Parathyroid adenoma (tissue), 2 donors: ENCODE measurements at regions not wholly inside any gene's neighbourhood (a gene's known extent, or its start where the extent isn't known, plus 50 kb on each side); places are given as distances from the start of the nearest gene placed in this dataset.
"Not testable (repeated sequence)": the region's sequence is repeated elsewhere in the genome, so short reads cannot be mapped to it uniquely, and the experiment has no call there.

Experiments
- H2AFZ ChIP-seq: fragments of 300-600 bp; sonication (generic); one replicate; pipeline ENCODE4 v1.7.0; 2017; ENCODE audit warnings: antibody characterized with exemption, mild to moderate bottlenecking
- H3K27ac ChIP-seq: fragments of 300-600 bp; sonication (generic); one replicate; pipeline ENCODE4 v1.7.0; 2017
- H3K27me3 ChIP-seq: fragments of 300-600 bp; sonication (generic); one replicate; pipeline ENCODE4 v1.7.0; 2017; ENCODE audit warnings: low read length; ENCODE audit not compliant: control insufficient read depth, insufficient read depth
- H3K36me3 ChIP-seq: fragments of 300-600 bp; sonication (generic); one replicate; pipeline ENCODE4 v1.7.0; 2017; ENCODE audit warnings: low read length; ENCODE audit not compliant: control insufficient read depth, insufficient read depth
- H3K4me1 ChIP-seq: fragments of 300-600 bp; sonication (generic); one replicate; pipeline ENCODE4 v1.7.0; 2017; ENCODE audit warnings: control low read depth
- H3K4me2 ChIP-seq: fragments of 300-600 bp; sonication (generic); one replicate; pipeline ENCODE4 v1.7.0; 2017; ENCODE audit warnings: low read length
- H3K4me3 ChIP-seq: fragments of 300-600 bp; sonication (generic); one replicate; pipeline ENCODE4 v1.7.0; 2017; ENCODE audit warnings: low read depth, low read length
- H3K79me2 ChIP-seq: fragments of 300-600 bp; sonication (generic); one replicate; pipeline ENCODE4 v1.7.0; 2017; ENCODE audit warnings: control low read depth
- H3K9ac ChIP-seq: fragments of 300-600 bp; sonication (generic); one replicate; pipeline ENCODE4 v1.7.0; 2017; ENCODE audit warnings: mild to moderate bottlenecking
- H3K9me3 ChIP-seq: fragments of 300-600 bp; sonication (generic); one replicate; pipeline ENCODE4 v1.7.0; 2017; ENCODE audit warnings: low read length; ENCODE audit not compliant: control insufficient read depth
- TF ChIP-seq, protein P1 (sequence below): fragments of 300-600 bp; sonication (generic); IDR thresholded peaks from one replicate; pipeline ENCODE4 v1.7.0; 2017; ENCODE audit warnings: antibody characterized with exemption, mild to moderate bottlenecking
- donor health status: primary hyperparathyroidism.

DNA sequence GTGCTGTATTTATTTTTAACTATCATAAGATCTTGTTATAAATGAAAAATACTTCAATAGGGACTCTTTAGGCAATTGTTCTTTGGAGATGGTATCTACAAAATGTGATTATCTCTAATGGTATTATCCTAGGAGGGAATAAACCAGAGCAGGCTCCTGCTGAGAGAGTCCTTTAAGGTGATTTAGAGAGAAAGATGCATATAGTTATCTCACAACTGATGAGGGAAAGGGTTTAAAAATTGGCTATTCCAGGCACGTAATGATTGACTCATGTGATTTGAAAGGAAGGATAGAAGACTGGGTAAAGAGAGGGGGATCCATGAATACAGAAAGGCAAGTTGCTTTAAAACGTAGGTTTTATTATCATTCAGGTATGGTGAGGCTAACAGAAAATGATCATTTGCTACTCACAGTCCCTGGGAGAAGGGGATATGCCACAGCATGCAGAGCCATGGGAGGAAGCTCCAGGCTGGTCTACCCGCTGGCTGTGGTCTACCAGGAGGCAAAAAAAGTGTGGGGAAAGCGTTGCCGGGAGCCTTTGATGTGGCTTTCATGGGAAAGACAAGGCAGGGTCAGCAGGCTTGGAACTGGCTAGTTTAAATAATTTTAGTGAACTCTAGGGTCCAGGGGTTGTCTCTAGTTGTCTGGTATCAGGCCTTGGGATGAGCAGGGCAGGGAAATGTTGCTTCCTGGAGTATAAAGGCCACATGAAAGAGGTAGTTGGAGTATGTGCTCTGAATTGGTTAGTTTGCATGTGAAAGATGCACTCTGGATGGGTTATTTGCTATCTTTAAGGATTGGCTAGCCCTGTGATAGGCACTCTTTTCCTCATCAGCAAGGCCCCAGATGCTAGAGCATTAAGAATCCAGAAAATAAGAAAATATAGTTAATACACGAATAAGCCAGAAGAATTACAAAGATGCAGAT, 798.4 kb upstream of the GRM7 start:
- TF ChIP-seq, protein P1, sequence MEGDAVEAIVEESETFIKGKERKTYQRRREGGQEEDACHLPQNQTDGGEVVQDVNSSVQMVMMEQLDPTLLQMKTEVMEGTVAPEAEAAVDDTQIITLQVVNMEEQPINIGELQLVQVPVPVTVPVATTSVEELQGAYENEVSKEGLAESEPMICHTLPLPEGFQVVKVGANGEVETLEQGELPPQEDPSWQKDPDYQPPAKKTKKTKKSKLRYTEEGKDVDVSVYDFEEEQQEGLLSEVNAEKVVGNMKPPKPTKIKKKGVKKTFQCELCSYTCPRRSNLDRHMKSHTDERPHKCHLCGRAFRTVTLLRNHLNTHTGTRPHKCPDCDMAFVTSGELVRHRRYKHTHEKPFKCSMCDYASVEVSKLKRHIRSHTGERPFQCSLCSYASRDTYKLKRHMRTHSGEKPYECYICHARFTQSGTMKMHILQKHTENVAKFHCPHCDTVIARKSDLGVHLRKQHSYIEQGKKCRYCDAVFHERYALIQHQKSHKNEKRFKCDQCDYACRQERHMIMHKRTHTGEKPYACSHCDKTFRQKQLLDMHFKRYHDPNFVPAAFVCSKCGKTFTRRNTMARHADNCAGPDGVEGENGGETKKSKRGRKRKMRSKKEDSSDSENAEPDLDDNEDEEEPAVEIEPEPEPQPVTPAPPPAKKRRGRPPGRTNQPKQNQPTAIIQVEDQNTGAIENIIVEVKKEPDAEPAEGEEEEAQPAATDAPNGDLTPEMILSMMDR = no peak
- H2AFZ ChIP-seq = no peak overlapping the region

DNA sequence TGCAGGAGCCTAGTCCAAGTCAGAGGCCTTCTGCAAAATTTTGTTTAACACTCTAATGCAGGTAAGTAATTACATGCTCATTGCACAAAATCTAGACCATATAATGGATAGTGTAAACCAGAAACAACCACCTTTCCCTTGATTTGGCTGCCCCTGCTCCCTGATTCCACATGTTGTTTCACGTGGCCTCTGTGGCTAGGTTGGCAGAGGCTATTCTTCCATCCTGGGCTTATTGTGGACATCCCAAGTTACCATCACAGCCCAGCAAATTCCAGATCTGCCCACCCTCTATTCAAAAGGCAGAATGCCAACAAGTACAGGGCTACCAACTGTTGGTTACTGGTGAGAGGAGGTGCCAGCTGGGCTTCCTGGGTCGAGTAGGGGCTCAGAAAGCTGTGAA, 794.5 kb upstream of the GRM7 start:
- no peaks in the 10 kb centered on the region for H3K79me2 ChIP-seq
- H3K4me1 ChIP-seq = no peaks in the 10 kb centered on the region
- no peak overlapping the region for H3K9ac ChIP-seq
- no peak overlapping the region for H2AFZ ChIP-seq
- H3K9me3 ChIP-seq = no peaks in the 10 kb centered on the region
- no peak overlapping the region for H3K27ac ChIP-seq
- H3K4me2 ChIP-seq = no peak overlapping the region
- no peaks in the 10 kb centered on the region for H3K36me3 ChIP-seq
- TF ChIP-seq, protein P1 = no peak
- H3K4me3 ChIP-seq = no peak overlapping the region
- no peaks in the 10 kb centered on the region for H3K27me3 ChIP-seq

More for the DNA sequence above, 798.4 kb upstream of the GRM7 start:
- no peaks in the 10 kb centered on the region for H3K79me2 ChIP-seq
- H3K9ac ChIP-seq = no peak overlapping the region
- no peaks in the 10 kb centered on the region for H3K27me3 ChIP-seq
- no peaks in the 10 kb centered on the region for H3K4me1 ChIP-seq
- H3K4me2 ChIP-seq = no peak overlapping the region
- no peak overlapping the region for H3K27ac ChIP-seq
- no peaks in the 10 kb centered on the region for H3K36me3 ChIP-seq
- no peak overlapping the region for H3K4me3 ChIP-seq
- H3K9me3 ChIP-seq = no peaks in the 10 kb centered on the region

GRCh38 chr3:6066868-6067578, 793.9 kb upstream of the GRM7 start:
- not testable (repeated sequence) for H3K27me3 ChIP-seq, H3K4me1 ChIP-seq, H3K9ac ChIP-seq, H3K4me2 ChIP-seq, H3K36me3 ChIP-seq, H3K79me2 ChIP-seq, H3K9me3 ChIP-seq, H3K27ac ChIP-seq, H2AFZ ChIP-seq, H3K4me3 ChIP-seq

DNA sequence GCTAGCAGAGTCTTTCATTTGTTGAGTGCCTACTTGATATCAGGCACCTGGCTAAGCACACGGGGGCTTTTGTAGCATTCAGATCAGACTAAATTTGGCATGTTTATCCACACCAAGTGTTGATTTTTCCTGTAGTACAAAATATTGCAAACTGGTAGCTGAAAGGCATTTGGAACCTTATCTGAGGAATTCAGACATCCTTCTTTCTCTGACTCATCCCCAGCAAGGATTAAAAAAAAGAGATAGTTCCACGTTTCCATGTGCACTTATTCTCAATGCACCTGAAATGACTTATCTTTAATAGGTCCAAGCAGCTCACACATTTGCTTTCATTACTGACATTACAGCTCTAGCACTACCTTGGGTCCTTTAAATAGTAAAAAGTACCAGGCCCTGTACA, 786.0 kb upstream of the GRM7 start:
- H3K36me3 ChIP-seq = no peaks in the 10 kb centered on the region
- no peak overlapping the region for H3K4me3 ChIP-seq
- H3K9ac ChIP-seq = no peak overlapping the region
- H3K27me3 ChIP-seq = no peaks in the 10 kb centered on the region
- H3K79me2 ChIP-seq = no peaks in the 10 kb centered on the region
- TF ChIP-seq, protein P1 = no peak
- no peaks in the 10 kb centered on the region for H3K9me3 ChIP-seq
- H2AFZ ChIP-seq = no peak overlapping the region
- H3K4me2 ChIP-seq = no peak overlapping the region
- H3K4me1 ChIP-seq = no peaks in the 10 kb centered on the region
- no peak overlapping the region for H3K27ac ChIP-seq

DNA sequence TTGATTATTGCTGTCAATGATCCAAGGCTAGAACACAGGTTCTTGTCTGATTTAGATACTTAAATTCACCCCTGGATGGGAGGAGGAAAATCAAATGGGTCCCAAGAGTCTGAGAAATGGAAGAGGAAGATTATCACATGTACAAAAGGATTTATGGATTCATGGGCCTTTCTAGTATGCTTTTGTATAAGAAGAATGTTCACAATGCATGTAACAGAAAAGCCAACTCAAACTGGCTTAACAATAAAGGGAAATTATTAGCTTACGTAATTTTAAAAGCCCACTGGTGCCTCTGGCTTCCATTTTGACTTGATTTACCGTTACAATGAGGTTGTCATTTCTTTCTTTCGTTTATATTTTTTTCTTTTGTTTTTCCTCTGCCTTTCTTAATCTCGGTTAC, 782.5 kb upstream of the GRM7 start:
- Histone ChIP-seq H3K4me3 (no peak overlapping the region), H3K4me2 (no peak overlapping the region), H3K27me3 (no peaks in the 10 kb centered on the region), H3K4me1 (no peaks in the 10 kb centered on the region), H3K79me2 (no peaks in the 10 kb centered on the region), H3K9ac (no peak overlapping the region), H3K9me3 (no peaks in the 10 kb centered on the region), H3K27ac (no peak overlapping the region), H3K36me3 (no peaks in the 10 kb centered on the region), H2AFZ (no peak overlapping the region)
- TF ChIP-seq, protein P1 = no peak
